Neutrophil (primary cell): ENCODE measurements at regions not wholly inside any gene's neighbourhood (a gene's known extent, or its start where the extent isn't known, plus 50 kb on each side); places are given as distances from the start of the nearest gene placed in this dataset.
A peak's percentile ranks its signal among the peaks of the same experiment; 100 is the strongest.

Source experiments
- H3K27ac ChIP-seq: fragments of 200-600 bp; sonication (generic); 2 replicates; pipeline ENCODE4 v1.5.1; 2016; ENCODE audit warnings: mild to moderate bottlenecking, moderate library complexity
- H3K27me3 ChIP-seq: fragments of 200-600 bp; sonication (generic); 2 replicates; pipeline ENCODE4 v1.6.0; 2016; ENCODE audit warnings: mild to moderate bottlenecking
- H3K36me3 ChIP-seq: fragments of 200-600 bp; sonication (generic); 2 replicates; pipeline ENCODE4 v1.5.1; 2017
- H3K4me1 ChIP-seq, 2 experiments: fragments of 200-600 bp in 1 of 2; sonication (generic) in 1 of 2; 1 replicate in 1 of 2; 2 replicates in 1 of 2; pipeline versions ENCODE4 v1.5.1 to v1.6.1; 2013 to 2016; ENCODE audit warnings: low read depth in 1 of 2, low read length in 1 of 2, mild to moderate bottlenecking in 1 of 2, moderate library complexity in 1 of 2; ENCODE audit not compliant: control insufficient read depth in 1 of 2, insufficient read depth in 1 of 2
- H3K4me3 ChIP-seq, 2 experiments: fragments of 200-600 bp in 1 of 2; sonication (generic) in 1 of 2; 1 replicate in 1 of 2; 2 replicates in 1 of 2; pipeline ENCODE4 v1.5.1; 2013 to 2016; ENCODE audit warnings: low read depth in 1 of 2, low read length in 1 of 2, mild to moderate bottlenecking in 1 of 2, moderate library complexity in 1 of 2
- H3K9me3 ChIP-seq: fragments of 200-600 bp; sonication (generic); 2 replicates; pipeline ENCODE4 v1.5.1; 2016
- CTCF ChIP-seq: fragments of 200-600 bp; sonication (generic); IDR thresholded peaks from 2 replicates; pipeline ENCODE4 v1.5.1; 2016; ENCODE audit warnings: antibody characterized with exemption

DNA sequence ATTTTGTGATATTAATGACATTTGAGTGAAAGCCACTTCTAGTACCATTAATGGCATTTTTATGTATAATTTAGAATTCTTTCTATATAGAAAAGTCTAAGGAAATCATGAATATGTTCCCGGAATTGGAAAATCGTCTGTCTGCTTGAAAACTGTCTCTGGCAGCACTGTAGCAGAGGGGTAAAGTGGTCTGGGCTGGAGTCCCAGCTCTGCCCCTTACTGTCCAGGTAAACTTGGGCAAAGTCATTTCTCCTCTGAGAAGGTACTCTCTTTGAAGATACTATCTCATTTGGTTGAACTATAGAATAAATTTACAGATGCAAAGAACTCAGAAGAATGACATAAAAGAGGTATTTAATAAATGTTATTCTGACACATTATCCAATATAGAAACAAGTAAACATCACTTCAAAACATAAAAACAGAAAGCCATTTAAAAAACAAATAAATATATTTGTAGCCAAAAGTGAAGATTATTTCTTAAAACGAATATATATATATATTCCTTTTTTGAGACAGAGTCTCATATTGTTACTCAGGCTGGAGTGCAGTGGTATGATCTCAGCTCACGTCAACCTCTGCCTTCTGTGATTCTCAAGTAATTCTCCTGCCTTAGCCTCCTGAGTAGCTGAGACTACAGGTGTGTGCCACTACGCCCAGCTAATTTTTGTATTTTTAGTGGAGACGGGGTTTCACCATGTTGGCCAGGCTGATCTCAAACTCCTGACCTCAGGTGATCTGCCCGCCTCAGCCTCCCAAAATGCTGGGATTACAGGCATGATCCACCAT is 149.8 kb upstream of the ITGA4 start:
- Histone ChIP-seq H3K4me1 (peaks cover 73 to 74% of the 10 kb centered on the region in 2 experiments), H3K27ac (peak overlapping the region; percentile 80), H3K27me3 (no peaks in the 10 kb centered on the region), H3K4me3 (no peak overlapping the region), H3K9me3 (no peaks in the 10 kb centered on the region), H3K36me3 (no peaks in the 10 kb centered on the region)
- no peak for TF ChIP-seq CTCF

DNA sequence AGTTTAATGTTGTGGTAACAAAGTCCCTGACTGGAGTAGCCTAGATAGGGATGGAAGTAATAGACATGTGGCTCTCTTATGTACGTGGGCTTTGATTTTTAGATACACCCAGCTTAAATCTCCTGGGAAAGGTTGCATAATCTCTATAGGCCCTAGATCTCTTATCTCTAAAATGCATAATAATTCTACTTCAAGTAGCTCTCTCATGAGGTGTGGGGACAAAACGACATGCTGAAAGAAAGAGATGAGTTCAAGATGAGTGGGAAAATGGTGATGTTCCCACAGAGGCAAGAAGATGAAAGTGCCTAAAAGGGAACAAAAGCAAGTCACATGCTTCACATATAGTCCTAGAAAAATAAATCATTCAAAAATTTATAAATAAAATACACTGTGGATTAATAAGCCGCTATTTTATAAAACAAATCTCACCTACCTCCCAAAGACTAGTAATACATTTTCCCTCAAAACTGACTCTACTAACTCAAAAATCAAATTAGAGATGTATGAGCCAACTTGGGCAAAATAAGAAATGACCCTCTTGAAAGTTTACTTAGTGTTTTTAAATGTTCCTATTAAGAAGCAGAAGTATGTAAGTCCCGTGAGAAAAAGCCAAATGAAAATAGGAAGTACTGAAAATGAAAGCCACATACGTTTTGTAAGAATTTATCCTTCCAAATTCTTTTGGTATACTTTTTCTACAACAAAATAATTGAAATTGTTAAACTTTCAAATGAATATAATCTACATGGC is 148.2 kb upstream of the ITGA4 start:
- H3K36me3 ChIP-seq = no peaks in the 10 kb centered on the region
- H3K4me3 ChIP-seq = peak overlapping the region; percentile 16 to 48
- H3K27ac ChIP-seq = peak overlapping the region; percentile 80
- TF ChIP-seq CTCF = no peak
- H3K4me1 ChIP-seq = peaks cover 76 to 79% of the 10 kb centered on the region in 2 experiments
- H3K9me3 ChIP-seq = no peaks in the 10 kb centered on the region
- H3K27me3 ChIP-seq = no peaks in the 10 kb centered on the region

DNA sequence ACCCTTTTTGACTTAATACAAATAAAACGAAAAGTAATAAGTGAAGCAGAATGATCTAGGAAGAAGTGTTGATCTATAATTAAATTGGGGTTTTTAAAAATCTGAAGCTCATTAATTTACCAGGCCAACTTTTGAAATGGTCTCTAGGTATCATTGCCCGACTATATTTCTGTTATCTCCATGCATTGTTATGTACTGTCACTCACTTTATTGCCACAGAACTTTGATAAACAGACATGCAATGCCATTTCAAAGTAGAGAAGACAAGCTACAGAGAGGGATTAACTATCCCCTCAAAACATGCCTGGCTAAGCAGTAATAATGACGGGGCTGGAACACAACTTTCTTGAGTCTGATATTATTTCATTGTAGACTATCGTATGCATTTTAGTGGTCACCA is 147.6 kb upstream of the ITGA4 start:
- Histone ChIP-seq H3K27ac (peak overlapping the region; percentile 80), H3K27me3 (no peaks in the 10 kb centered on the region), H3K4me3 (peak overlapping the region; percentile 16 to 48), H3K9me3 (no peaks in the 10 kb centered on the region), H3K36me3 (no peaks in the 10 kb centered on the region), H3K4me1 (peaks cover 69 to 72% of the 10 kb centered on the region in 2 experiments)
- TF ChIP-seq CTCF = no peak

GRCh38 chr2:181310967-181311366 is 146.2 kb upstream of the ITGA4 start:
- Histone ChIP-seq H3K4me3 (no peak overlapping the region), H3K27ac (peak overlapping the region; percentile 76), H3K4me1 (peaks cover 56 to 59% of the 10 kb centered on the region in 2 experiments), H3K9me3 (no peaks in the 10 kb centered on the region), H3K27me3 (no peaks in the 10 kb centered on the region), H3K36me3 (no peaks in the 10 kb centered on the region)
- TF ChIP-seq CTCF = no peak

DNA sequence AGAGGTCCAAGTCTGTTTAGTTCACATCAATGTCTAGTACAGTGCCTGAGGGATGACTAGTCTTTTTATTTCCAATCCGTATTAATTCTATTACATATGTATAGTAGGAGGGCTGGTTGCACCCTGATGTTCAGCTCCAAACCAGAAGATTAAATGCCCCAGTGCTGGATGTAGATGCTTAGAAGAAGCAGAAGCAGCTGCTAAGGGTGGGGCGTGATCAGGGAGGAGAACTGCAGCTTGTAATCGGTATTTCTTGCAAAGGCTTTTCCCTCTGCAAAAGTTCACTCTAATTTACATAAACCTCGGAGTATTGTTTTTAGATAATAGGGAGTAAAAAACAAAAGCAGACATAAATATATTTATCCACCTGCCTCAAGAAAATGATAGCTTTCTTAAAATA is 145.3 kb upstream of the ITGA4 start:
- Histone ChIP-seq H3K4me1 (peaks cover 47 to 51% of the 10 kb centered on the region in 2 experiments), H3K4me3 (peak overlapping the region; percentile 15 to 18), H3K9me3 (no peaks in the 10 kb centered on the region), H3K36me3 (no peaks in the 10 kb centered on the region), H3K27me3 (no peaks in the 10 kb centered on the region), H3K27ac (peak overlapping the region; percentile 76)
- no peak for TF ChIP-seq CTCF
